ENCODE measurements at regions not wholly inside any gene's neighbourhood (a gene's known extent, or its start where the extent isn't known, plus 50 kb on each side); places are given as distances from the start of the nearest gene placed in this dataset.
A peak's percentile ranks its signal among the peaks of the same experiment; 100 is the strongest.

DNA sequence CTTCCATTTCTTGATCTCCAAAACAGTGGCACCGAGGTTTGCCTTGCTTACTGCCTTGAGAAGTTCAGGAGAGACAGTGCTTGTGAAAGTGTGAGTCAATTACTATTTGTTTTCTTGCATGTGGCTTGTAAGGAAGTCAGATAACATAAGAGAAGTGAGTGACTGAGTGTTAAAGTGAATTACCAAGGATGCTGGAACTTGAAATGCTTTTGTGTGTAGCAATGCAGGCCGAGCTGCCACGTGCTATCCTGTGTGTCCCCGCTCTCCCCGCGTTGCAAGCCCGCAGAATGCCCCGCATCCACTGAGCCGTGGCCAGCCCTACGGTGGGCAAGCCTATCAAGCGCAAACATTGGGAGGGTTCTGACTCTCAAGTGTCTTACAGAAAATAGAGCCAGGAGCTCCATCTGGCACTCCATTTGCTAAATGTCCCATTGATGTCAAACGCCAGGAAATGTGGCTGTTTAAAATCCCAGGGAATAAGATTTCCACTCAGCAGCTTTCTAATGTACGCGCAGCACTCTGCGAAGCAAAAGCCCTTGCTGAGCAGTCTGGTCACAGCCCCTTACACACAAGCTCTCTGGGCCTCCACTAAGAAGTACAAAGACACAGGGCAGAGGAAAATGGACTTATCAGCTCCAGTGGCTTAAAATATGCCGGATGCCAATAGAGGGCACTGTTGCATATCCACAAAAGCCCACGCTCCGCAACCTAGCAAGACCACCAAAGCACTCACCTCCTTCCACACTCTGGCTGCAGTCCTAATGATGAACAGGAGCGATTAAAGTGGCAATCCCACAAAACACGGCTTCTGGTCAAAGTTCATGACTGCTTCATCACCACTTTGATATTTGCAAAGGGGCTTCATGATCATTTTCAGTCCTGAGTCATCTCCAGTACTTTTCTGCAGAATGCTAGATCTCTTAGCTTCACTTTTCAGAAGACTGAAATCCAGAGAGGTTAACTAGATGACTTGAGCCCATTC is 158.0 kb upstream of the ITGB1 start (continued):
- TF ChIP-seq FOS (IDR thresholded peaks at IDR 0.05; ENCODE audit: low read depth, low read length) (0 out of 2 replicates have a peak, but pooled peaks have one; percentile 17), CHD1 (IDR thresholded peaks at IDR 0.05; ENCODE audit: low read depth, low read length) (no peak), POLR2A (IDR thresholded peaks at IDR 0.05; ENCODE audit: low read depth, low read length) (no peak), BHLHE40 (IDR thresholded peaks at IDR 0.05; ENCODE audit: low read depth, low read length) (no peak)

DNA sequence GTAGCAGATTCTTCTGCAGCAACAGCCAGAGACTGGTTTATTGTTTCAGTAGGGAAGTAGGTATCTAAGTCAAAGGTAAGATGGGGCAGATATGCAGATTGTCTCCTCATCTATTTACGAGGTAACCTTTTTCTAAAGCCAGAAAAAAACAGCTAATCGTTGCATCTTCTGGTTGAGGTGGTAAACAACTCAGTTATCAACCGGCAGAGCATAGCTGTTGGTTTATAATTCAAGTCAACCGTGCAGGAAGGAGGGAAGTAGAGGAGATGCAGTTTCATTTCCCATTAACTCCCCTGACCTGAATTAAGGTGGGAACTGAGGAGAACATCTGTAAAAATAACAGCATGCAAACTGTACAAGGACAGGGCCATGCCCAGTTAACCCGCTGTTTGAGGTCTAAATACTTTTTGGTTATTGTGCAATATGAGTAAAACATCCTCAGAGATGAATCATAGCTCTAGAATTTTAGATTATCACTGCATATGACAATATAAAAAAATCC is 156.5 kb upstream of the ITGB1 start:
- peak; percentile 67 for DNase-seq
- dilution Hi-C loops (cut with HindIII; ENCODE audit: low sequenced_read_pairs, unreplicated experiment): no loop called here

More for the DNA sequence above, 156.5 kb upstream of the ITGB1 start:
- Histone ChIP-seq H2BK15ac (ENCODE audit: low read depth, low read length) (peak overlapping the region; percentile 95; the same call in 2 of the 3 replicates), H3K9me3 (ENCODE audit: control insufficient read depth, insufficient read depth, low read length) (no peaks in the 10 kb centered on the region), H3K23ac (ENCODE audit: low read depth, low read length) (peak overlapping the region; percentile 49), H2AK9ac (replicated peaks; ENCODE audit: low read depth, low read length, poor library complexity) (no peak overlapping the region), H3K27ac (ENCODE audit: insufficient read depth, low read length) (peak overlapping the region; percentile 48; the same call in 1 of the 2 replicates), H3K36me3 (ENCODE audit: control insufficient read depth, insufficient read depth, low read length) (no peaks in the 10 kb centered on the region), H3K27me3 (ENCODE audit: control insufficient read depth, insufficient read depth, low read length) (no peaks in the 10 kb centered on the region), H3K4ac (ENCODE audit: low read depth, low read length) (peak overlapping the region; percentile 73), H2BK5ac (ENCODE audit: low read depth, low read length, poor library complexity, severe bottlenecking) (peak overlapping the region; percentile 97), H2BK20ac (ENCODE audit: low read depth, low read length) (peak overlapping the region; percentile 83), H3K9me1 (ENCODE audit: insufficient read depth, low read length) (peaks cover 14% of the 10 kb centered on the region; the same call in 1 of the 2 replicates), H3K18ac (ENCODE audit: low read depth, low read length) (peak overlapping the region; percentile 94), H3K79me1 (ENCODE audit: low read depth in 1 of 2, low read length in 2 of 2) (no peaks in the 10 kb centered on the region; a peak in 1 of 4 replicates), H4K8ac (ENCODE audit: low read depth in 2 of 2, low read length in 2 of 2) (peak overlapping the region; percentile 64 to 84), H3K4me3 (ENCODE audit: insufficient read depth, low read depth, low read length) (no peak overlapping the region), H4K5ac (ENCODE audit: low read depth, low read length) (peak overlapping the region; percentile 85; the same call in 1 of the 2 replicates), H3K56ac (ENCODE audit: extremely low read depth, insufficient read depth, low read length) (peak overlapping the region; percentile 69), H3K4me2 (ENCODE audit: low read depth, low read length) (peak overlapping the region; percentile 79; the same call in 1 of the 2 replicates), H4K20me1 (ENCODE audit: insufficient read depth, low read length) (no peaks in the 10 kb centered on the region), H3K14ac (replicated peaks; ENCODE audit: low read depth, low read length) (peak overlapping the region; percentile 32), H3K9ac (ENCODE audit: low read depth, low read length) (no peak overlapping the region), H2AFZ (replicated peaks; ENCODE audit: low read length, poor library complexity) (no peak overlapping the region), H2BK120ac (ENCODE audit: low read depth, low read length) (peak overlapping the region; percentile 84), H2AK5ac (ENCODE audit: low read depth, low read length) (peak overlapping the region; percentile 86; the same call in 1 of the 2 replicates), H4K91ac (ENCODE audit: insufficient read depth, low read depth, low read length) (peak overlapping the region; percentile 92), H3K4me1 (ENCODE audit: control insufficient read depth, insufficient read depth, low read length) (peaks cover 18% of the 10 kb centered on the region)
- no peak for TF ChIP-seq MAZ (IDR thresholded peaks at IDR 0.05; ENCODE audit: borderline replicate concordance, low read depth, low read length)
- TF ChIP-seq FOS (IDR thresholded peaks at IDR 0.05; ENCODE audit: low read depth, low read length): peak; percentile 39; the same call in 1 of the 2 replicates
- peak; percentile 99 for TF ChIP-seq CEBPB (IDR thresholded peaks at IDR 0.05; ENCODE audit: low read depth, low read length)
- intact Hi-C loops (cut with micrococcal nuclease): loop anchor here (10.0 kb wide), 1 partner anchor 100 kb away; no protein-coding TSS in a partner anchor
- ChIA-PET CTCF (no interaction called here), POLR2A (ENCODE audit: unreplicated experiment) (no interaction called here)
- BruUV-seq (replicated peaks): no TSS peak
- peak; percentile 24; the same call in 1 of the 2 replicates for ATAC-seq (ENCODE audit: low read depth)
- in situ Hi-C loops (cut with MboI; ENCODE audit: low sequenced_read_pairs): no loop called here
- no CpG with 5 or more reads among the region's 5 CpGs for WGBS, 2 experiments (ENCODE audit: extremely low coverage in 2 of 2, insufficient read length in 1 of 2)
